NCI-H146 (cell line): ENCODE measurements at regions not wholly inside any gene's neighbourhood (a gene's known extent, or its start where the extent isn't known, plus 50 kb on each side); places are given as distances from the start of the nearest gene placed in this dataset.

Experiments used
- DNase-seq: peaks from one replicate; lab custom pipeline; 2025; lab: John Stamatoyannopoulos, UW

DNA sequence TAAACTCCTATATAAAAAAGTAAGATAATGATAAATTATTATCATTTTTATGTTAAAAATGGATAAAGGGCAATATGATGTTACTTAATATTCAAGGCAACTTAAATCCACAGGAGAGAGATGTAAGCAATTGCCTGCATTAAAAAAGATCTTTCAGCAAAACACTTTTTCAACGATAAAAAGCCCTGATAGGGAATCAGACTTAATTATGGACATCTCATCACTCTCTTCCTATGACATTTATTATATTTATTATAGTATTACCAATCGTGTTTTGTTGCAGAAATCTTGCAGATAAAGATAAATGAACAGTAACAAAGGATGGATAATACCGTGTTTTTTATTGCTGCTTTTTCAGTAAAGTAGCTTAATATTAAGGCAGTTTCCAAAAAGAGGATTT is 178.5 kb downstream of the SH2D1A start:
- no peak for DNase-seq

- no peak for DNase-seq
These were observed 183.4 kb downstream of the SH2D1A start for GRCh38 chrX:124529786-124530185.

- no peak for DNase-seq
These were observed 184.4 kb downstream of the SH2D1A start for GRCh38 chrX:124530803-124531202.

GRCh38 chrX:124534536-124534935 is 188.2 kb downstream of the SH2D1A start:
- peak; percentile 82 for DNase-seq

- no peak for DNase-seq
These were observed 194.1 kb downstream of the SH2D1A start for GRCh38 chrX:124540474-124540873.

GRCh38 chrX:124548571-124548970 is 202.2 kb downstream of the SH2D1A start:
- peak; percentile 37 for DNase-seq

DNA sequence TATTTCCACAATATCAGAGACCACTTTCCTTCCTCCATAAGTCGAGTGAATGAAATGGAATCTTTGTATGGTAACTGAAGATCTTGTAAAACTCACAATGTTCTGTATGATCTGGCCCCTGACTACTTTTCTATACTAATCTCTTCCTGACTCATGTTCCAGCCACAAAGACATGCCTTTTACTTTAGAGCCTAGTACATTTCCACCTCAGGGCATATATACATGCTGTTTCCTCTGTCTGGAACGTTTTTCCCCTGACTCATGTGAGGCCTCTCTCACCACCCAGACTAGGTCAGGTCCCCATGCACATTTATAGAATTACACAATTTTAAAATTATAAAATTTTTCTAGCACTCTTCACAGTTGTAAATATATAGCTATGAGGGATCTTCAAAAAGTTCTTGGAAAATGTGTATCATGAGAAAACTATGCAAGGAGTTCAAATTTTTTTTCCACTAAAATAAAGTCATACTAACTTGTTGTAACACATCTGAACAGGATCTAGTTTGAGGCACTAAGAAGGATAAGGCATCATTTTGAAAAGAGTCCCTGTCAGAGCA is 208.8 kb downstream of the SH2D1A start:
- DNase-seq = no peak

DNA sequence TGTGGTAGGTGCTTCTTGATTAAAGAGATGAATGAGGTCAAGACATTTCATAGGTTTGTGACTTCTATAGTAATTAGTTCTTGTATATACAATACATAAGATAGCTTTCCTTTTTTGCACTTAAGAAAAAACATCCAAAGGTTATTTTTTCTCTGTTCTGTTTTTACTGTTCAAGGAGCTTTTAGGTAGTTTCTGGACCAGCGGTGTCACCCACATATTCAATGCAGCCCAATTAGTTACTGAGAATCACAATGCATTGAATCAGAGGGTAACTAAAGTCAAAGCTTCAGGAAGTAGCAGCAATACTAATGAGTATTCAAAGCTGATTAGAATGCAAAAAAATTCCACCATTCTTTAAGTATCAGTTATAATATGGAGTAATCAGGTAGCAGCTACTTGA is 211.6 kb downstream of the SH2D1A start:
- DNase-seq = no peak

DNA sequence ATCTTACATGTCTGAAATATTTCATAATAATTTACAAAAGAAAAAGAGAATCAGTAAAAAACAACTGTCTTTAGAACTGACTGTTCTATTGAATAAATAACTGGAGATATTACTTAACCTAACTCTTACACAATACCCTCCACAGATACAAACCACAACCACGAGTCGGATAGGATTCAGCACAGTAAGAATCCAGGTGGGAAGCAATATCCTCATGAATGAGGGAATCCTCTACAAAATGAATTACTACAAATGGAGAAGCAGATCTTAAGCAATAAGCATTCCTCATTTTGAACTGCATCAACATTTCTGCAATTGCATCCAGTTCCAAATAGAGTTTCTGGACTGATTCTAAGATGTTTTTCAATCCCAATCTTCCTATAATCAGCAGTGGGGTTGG is 227.1 kb downstream of the SH2D1A start:
- no peak for DNase-seq

GRCh38 chrX:124592744-124593143 is 246.4 kb downstream of the SH2D1A start:
- DNase-seq = peak; percentile 8

DNA sequence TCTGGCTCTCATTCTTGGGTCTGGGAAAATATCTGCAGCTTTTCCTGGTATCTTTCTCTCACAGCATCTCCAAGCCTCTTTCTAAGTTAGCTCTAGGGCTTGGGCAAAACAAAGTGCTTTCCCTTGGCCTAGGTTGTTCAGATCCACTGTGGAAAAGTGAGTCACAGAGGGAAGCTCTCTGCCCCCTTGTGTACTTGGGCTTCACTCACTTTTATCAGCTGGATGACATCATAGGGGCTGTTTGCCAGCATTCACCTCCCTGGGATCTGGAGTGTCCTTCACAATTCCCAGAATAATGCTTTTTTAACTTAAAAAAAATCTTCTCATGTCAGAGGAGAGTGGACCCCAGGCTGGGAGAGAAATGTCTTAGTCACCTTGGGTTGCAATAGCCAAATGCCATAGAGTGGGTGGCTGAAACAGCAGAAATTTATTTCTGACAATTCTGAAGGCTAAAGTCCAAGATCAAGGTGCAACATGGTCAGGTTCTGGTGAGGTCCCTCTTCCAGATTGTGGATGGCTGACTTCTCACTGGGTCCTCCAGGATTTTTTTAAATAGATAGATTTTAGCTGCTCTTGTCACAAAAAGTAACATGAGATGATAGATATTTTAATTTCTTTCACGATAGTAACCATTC is 247.8 kb downstream of the SH2D1A start:
- DNase-seq = peak; percentile 39

DNA sequence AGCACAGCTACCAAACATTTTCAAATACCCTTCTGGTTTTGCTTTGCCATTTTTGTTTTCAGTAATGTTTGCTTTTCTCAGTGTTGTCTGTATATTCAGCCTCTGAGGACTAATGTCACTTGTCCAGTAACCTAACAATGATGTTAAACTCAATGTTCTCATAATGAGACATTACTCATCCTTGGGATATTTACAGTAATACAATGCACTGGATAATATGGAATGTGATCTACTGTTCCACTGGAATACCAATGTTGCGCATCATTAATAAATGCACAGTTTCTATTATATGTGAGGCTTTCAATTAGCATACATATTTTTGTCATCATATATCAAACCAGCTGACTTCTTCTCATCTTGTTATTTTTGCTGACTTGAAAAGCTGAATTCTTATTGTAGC is 259.1 kb downstream of the SH2D1A start:
- no peak for DNase-seq

- DNase-seq = no peak
These were observed 260.4 kb downstream of the SH2D1A start for GRCh38 chrX:124606724-124607123.

GRCh38 chrX:124619710-124620109 is 273.3 kb downstream of the SH2D1A start:
- DNase-seq = no peak

DNA sequence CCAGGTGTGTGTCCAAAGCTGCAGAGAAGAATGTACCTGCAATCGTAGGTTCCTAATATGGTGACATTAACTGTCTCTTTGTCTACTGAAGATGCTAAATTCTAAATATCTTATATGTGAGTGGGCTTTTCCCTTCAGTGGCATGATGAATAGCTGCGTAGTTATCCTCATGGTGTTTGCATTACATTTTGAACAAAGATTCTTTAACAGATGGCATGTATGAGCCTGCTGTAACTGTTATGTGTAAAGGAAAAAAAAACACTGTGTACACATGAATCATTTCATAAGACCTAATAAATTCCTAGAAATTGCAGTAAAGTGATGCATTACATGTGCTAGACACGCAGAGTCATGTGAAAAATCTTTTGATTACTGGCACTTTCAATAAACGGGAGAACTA is 288.0 kb downstream of the SH2D1A start:
- no peak for DNase-seq

GRCh38 chrX:124641737-124642491 is 295.6 kb downstream of the SH2D1A start:
- no peak for DNase-seq

DNA sequence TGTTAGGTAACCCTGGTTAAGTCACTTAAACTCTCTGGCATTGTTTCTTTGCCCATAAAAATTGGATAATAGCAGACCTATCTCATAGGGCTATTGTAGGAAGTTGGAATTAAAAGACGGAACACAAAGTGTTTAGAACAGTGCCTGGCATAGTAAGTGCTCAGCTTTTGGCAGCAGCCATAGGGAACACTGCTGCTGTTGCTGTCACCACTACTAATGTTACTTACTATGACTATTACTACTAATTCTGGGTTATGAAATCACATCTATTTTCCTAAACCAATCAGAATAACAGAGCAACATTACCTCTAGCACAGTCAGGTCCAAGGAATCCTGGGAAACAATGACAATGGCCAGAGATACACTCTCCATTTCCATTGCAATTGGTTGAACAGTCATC is 300.0 kb downstream of the SH2D1A start:
- no peak for DNase-seq

DNA sequence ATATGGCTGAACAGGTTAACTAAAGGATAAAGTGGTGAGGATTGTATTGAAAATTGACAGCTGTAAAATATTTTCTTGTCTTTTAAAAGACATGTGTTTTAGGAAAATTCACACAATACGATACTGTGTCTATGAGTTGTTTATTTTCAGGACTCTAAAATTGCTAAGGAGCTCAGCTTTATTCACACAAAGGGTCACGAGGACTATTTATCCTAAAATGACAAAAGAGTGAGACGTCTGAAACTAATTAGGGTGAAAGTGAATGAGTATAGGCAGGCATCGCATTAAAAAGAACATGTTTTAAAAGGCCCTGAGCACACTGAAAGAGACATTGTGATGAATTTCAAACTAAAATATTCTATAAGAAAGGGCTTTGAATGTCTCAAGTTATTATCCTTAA is 304.7 kb downstream of the SH2D1A start:
- peak; percentile 43 for DNase-seq

DNA sequence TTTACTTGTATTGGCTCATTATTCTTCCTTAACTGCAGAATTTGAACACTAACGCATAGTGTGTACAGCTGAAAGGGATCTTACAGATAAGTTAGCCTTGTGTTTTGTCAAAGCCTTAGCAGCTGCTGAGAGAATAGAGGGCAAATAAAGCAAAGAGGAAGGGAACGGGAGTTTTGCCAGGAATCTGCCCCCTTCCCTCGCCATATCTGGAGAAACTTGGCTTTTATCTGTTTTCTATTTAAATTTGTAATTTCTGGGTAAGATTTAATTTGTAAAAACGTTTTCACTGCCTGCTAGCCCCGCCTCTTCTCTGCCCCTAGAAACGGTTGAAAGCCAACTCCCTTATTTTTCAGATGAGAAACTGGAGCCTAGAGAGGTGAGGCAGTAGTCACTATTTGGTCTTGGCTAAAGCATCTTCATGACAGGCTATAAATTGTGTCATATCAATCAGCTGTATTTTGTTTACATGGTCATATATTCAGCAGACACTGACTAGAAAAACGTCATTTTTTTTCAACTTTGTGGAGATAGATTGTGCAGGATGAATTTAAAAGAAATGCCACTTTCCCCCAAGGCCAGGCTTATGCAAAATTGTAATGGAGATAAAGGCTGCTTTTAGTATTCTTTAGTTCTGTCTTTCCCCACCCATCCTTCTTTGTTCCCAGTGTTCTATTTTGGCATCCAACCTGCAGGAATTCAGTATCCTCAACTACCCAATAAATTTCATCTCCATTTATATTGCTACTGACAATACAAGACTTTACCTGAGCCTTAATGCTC is 319.4 kb downstream of the SH2D1A start:
- DNase-seq = peak; percentile 35

GRCh38 chrX:124679199-124679598 is 332.8 kb downstream of the SH2D1A start:
- DNase-seq = no peak

- no peak for DNase-seq
These were observed 333.9 kb downstream of the SH2D1A start for GRCh38 chrX:124680287-124680686.

DNA sequence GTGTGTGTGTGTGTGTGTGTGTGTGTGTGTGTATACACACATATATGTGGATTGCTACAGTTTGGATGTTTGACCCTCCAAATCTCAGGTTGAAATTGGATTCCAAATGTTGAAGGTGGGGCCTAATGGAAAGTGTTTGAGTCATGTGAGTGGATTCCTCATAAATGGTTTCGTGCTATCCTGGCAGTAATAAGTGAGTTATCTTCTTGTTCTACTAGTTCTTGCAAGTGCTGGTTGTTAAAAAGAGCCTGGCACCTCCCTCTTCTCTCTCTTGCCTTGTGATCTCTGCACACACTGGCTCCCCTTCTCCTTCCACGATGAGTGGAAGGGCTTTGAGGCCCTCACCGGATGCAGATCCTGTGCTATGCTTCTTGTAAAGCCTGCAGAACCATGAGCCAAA is 344.1 kb downstream of the SH2D1A start:
- no peak for DNase-seq

DNA sequence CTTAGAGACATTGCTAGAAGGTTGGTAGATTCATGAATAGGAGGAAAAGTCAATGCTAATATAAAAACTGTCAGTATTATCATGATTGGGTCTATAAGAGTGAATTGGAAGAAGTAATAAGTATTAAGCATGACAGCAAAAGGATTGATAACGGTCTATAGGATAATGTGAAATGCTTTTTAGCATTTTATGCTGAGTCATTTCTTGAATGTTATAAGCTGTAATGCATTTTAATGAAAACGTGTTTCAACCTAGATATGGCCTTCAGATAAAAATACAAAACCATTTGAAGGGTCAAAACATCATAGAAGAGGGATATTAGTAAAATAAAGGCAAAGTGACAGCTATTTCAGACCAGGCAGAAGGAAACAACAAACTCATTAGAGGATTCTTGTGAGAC is 353.5 kb downstream of the SH2D1A start:
- no peak for DNase-seq
